HG03280 (cell line): ENCODE measurements at regions not wholly inside any gene's neighbourhood (a gene's known extent, or its start where the extent isn't known, plus 50 kb on each side); places are given as distances from the start of the nearest gene placed in this dataset.

Experiments used
- ATAC-seq: cut with Tn5 transposase; IDR thresholded peaks from one replicate; pipeline ENCODE4 v1.9.1; 2021; ENCODE audit warnings: mild to moderate bottlenecking, moderate library complexity; ENCODE audit not compliant: unreplicated experiment

- no peak for ATAC-seq
Observed at GRCh38 chr2:43129676-43130547, 96.5 kb downstream of the ZFP36L2 start.

GRCh38 chr2:43128559-43128955, 97.8 kb downstream of the ZFP36L2 start:
- ATAC-seq, result no peak

- ATAC-seq, result no peak
Observed at GRCh38 chr2:43127941-43128558, 98.4 kb downstream of the ZFP36L2 start.

GRCh38 chr2:43127208-43127940, 99.0 kb downstream of the ZFP36L2 start:
- peak; percentile 50 for ATAC-seq

- no peak for ATAC-seq
Observed at GRCh38 chr2:43126817-43127207, 99.6 kb downstream of the ZFP36L2 start.

GRCh38 chr2:43125090-43125998, 101.1 kb downstream of the ZFP36L2 start:
- no peak for ATAC-seq

GRCh38 chr2:43124687-43125057, 101.7 kb downstream of the ZFP36L2 start:
- ATAC-seq, result no peak

GRCh38 chr2:43123981-43124686, 102.3 kb downstream of the ZFP36L2 start:
- ATAC-seq, result no peak

- no peak for ATAC-seq
Observed at GRCh38 chr2:43123486-43123885, 102.9 kb downstream of the ZFP36L2 start.

- ATAC-seq, result no peak
Observed at GRCh38 chr2:43123028-43123427, 103.4 kb downstream of the ZFP36L2 start.

- no peak for ATAC-seq
Observed at GRCh38 chr2:43121580-43122314, 104.7 kb downstream of the ZFP36L2 start.

GRCh38 chr2:43119303-43119702, 107.1 kb downstream of the ZFP36L2 start:
- no peak for ATAC-seq

- ATAC-seq, result no peak
Observed at GRCh38 chr2:43117521-43118143, 108.8 kb downstream of the ZFP36L2 start.

GRCh38 chr2:43116988-43117387, 109.4 kb downstream of the ZFP36L2 start:
- no peak for ATAC-seq

GRCh38 chr2:43115881-43116280, 110.5 kb downstream of the ZFP36L2 start:
- no peak for ATAC-seq

GRCh38 chr2:43114210-43114609, 112.2 kb downstream of the ZFP36L2 start:
- ATAC-seq, result no peak

- no peak for ATAC-seq
Observed at GRCh38 chr2:43111788-43112554, 114.4 kb downstream of the ZFP36L2 start.

GRCh38 chr2:43110442-43110871, 115.9 kb downstream of the ZFP36L2 start:
- ATAC-seq, result no peak
